Activated CD8-positive, alpha-beta T cell treated with anti-CD3 and anti-CD28 coated beads, Interleukin-2, amount 10 ng/mL, durations not matched to agents 7 days and 5 days (primary cell): ENCODE measurements at regions not wholly inside any gene's neighbourhood (a gene's known extent, or its start where the extent isn't known, plus 50 kb on each side); places are given as distances from the start of the nearest gene placed in this dataset.

ENCODE experiments used
- ATAC-seq: fragments of 150-1000 bp; cut with Tn5 transposase; one replicate; pipeline ENCODE4 v1.10.0; 2021; ENCODE audit warnings: moderate library complexity
- CTCF ChIA-PET: fragments of 350-600 bp; sonication (Branson Sonifier 250); formaldehyde crosslinking; loops from one replicate; lab custom pipeline; 2021; ENCODE audit warnings: antibody characterized with exemption; lab: Charles Lee
- POLR2A ChIA-PET: fragments of 350-600 bp; sonication (Branson Sonifier 250); formaldehyde crosslinking; loops from one replicate; lab custom pipeline; 2021; ENCODE audit warnings: antibody characterized with exemption; lab: Charles Lee
- DNase-seq: peaks from one replicate; pipeline ENCODE4 v3.0.0-alpha.2; 2020
- H3K27ac Mint-ChIP-seq: one replicate; pipeline ENCODE4 v1.8.0; 2021; ENCODE audit warnings: mild to moderate bottlenecking, mixed read lengths
- H3K27me3 Mint-ChIP-seq: one replicate; pipeline ENCODE4 v1.8.0; 2021; ENCODE audit warnings: low read depth, mixed read lengths
- H3K36me3 Mint-ChIP-seq: one replicate; pipeline ENCODE4 v1.8.0; 2021; ENCODE audit warnings: low read depth, mixed read lengths
- H3K4me1 Mint-ChIP-seq: one replicate; pipeline ENCODE4 v1.8.0; 2021; ENCODE audit warnings: low read depth, mixed read lengths
- H3K4me3 Mint-ChIP-seq: one replicate; pipeline ENCODE4 v1.8.0; 2021; ENCODE audit warnings: mild to moderate bottlenecking, mixed read lengths
- H3K9me3 Mint-ChIP-seq: one replicate; pipeline ENCODE4 v1.8.0; 2022; ENCODE audit warnings: mixed read lengths; ENCODE audit not compliant: insufficient read depth

DNA sequence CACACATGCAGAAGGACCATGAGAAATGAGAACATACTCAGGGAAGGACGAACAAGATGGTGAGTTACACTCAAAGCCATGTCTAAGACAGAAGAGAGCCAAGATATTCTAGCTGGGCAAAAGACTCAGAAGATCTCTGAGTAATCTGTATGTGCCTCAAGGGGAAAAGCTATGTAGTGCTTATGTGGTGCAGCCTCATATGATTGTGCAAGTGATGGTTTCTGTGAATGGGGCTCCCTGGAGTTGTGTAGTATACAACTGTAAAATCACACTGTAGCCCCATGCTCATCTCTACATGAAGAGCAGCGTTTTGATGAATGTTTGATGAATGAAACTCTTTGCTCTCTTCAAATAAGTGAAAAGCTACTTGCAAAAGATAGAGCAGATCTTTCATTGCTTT lies 57.5 kb downstream of the OSR1 start:
- no peak overlapping the region for H3K4me3 Mint-ChIP-seq
- ChIA-PET CTCF (no interaction called here), POLR2A (no interaction called here)

DNA sequence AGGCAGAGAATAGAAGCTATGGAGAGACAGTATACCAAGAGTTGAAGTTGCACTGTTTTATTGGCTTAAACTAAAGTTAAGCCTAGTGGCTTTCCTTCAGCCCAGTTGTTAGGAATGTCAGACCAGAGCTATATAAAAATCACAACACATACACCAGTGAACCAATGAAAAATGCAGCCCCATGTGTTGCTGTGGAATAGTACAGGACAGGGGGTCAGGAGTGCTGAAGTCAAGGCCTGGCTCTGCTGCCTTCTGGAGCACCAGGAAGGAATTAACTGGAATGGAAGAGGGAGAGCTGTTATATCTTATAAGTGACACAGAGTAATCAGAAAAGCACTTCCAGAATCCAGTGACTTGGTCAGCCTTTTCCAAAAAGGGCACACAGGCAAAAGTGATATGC lies 58.9 kb downstream of the OSR1 start:
- CTCF ChIA-PET: no interaction called here
- POLR2A ChIA-PET: no interaction called here
- no peaks in the 10 kb centered on the region for H3K9me3 Mint-ChIP-seq
- H3K4me3 Mint-ChIP-seq: no peak overlapping the region
- ATAC-seq (no peak), DNase-seq (no peak)
- H3K4me1 Mint-ChIP-seq: no peaks in the 10 kb centered on the region
- H3K27ac Mint-ChIP-seq: no peak overlapping the region
- no peaks in the 10 kb centered on the region for H3K27me3 Mint-ChIP-seq
- no peaks in the 10 kb centered on the region for H3K36me3 Mint-ChIP-seq

More for the DNA sequence above, 57.5 kb downstream of the OSR1 start:
- ATAC-seq (no peak), DNase-seq (no peak)
- H3K9me3 Mint-ChIP-seq: no peaks in the 10 kb centered on the region
- H3K36me3 Mint-ChIP-seq: no peaks in the 10 kb centered on the region
- H3K27ac Mint-ChIP-seq: no peak overlapping the region
- no peaks in the 10 kb centered on the region for H3K4me1 Mint-ChIP-seq
- H3K27me3 Mint-ChIP-seq: no peaks in the 10 kb centered on the region

DNA sequence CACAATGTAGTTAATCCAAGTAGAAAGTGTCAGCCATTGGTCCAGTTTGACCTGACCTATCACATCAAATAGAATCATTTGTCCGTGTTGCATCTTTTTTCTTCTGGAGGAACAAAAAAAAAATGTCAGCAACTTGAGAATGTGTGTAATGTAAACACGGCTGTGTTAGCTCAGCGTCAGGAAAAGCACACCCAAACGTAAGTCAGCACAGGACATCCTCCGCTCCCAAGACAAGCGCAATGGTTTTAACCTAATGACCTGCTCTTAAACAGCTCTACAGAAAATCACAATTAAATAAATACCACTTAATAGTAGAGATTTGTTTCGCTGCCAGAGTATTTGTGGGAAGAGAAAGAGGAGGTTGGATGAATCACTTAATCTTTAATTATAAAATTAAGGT lies 59.4 kb downstream of the OSR1 start:
- H3K27me3 Mint-ChIP-seq: no peaks in the 10 kb centered on the region
- H3K27ac Mint-ChIP-seq: no peak overlapping the region
- ATAC-seq (no peak), DNase-seq (no peak)
- no peaks in the 10 kb centered on the region for H3K36me3 Mint-ChIP-seq
- no peaks in the 10 kb centered on the region for H3K4me1 Mint-ChIP-seq
- ChIA-PET CTCF (no interaction called here), POLR2A (no interaction called here)
- no peak overlapping the region for H3K4me3 Mint-ChIP-seq
- H3K9me3 Mint-ChIP-seq: no peaks in the 10 kb centered on the region

DNA sequence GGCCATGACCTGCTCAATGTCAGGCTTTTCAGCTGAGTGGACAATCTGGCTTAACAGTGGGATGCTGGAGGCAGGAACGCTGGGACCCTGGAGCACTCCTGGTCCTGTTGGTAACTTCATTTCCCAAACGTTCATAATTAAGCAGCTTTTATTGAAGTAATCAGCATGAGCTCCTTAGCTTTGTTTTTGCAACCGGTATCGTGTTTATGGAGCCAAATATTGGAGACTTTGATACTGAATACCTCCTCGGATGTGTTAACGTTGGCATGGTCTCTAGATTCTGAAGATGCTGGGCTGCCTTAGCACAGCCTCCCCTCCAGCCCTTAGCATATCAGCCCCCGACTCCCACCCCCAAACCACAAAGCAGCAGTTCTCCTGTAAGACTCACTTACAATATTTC lies 60.7 kb downstream of the OSR1 start:
- no peak for ATAC-seq
- CTCF ChIA-PET: no interaction called here
- Mint-ChIP-seq H3K4me3 (no peak overlapping the region), H3K36me3 (no peaks in the 10 kb centered on the region), H3K9me3 (no peaks in the 10 kb centered on the region), H3K27me3 (no peaks in the 10 kb centered on the region), H3K27ac (no peak overlapping the region), H3K4me1 (no peaks in the 10 kb centered on the region)
- POLR2A ChIA-PET: no interaction called here
- no peak for DNase-seq

DNA sequence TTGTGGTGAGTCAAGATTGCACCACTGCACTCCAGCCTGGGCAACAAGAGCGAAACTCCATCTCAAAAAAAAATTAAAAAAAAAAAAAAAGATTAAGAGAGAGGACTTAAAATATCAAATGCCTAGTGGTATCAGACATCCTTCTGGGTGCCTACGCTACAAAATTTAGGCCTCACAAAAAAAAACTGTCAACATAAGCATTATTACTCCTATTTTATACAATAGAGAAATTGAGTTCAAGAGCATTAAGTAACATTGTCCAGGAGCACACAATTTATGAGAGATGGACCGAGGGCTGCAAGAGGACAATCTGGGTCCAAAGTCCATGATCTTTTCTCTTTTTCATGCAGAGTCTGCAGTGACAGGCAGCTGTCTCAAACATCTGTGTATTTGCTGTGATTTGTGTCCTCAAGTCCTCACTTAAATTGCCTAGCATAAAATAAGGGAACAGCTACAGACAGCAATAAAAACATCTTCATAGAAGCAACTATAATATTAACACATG lies 62.4 kb downstream of the OSR1 start:
- Mint-ChIP-seq H3K4me1 (peaks cover 2% of the 10 kb centered on the region), H3K9me3 (no peaks in the 10 kb centered on the region), H3K27me3 (no peaks in the 10 kb centered on the region), H3K27ac (no peak overlapping the region), H3K4me3 (no peak overlapping the region), H3K36me3 (no peaks in the 10 kb centered on the region)
- ChIA-PET CTCF (no interaction called here), POLR2A (no interaction called here)
- DNase-seq (no peak), ATAC-seq (no peak)

DNA sequence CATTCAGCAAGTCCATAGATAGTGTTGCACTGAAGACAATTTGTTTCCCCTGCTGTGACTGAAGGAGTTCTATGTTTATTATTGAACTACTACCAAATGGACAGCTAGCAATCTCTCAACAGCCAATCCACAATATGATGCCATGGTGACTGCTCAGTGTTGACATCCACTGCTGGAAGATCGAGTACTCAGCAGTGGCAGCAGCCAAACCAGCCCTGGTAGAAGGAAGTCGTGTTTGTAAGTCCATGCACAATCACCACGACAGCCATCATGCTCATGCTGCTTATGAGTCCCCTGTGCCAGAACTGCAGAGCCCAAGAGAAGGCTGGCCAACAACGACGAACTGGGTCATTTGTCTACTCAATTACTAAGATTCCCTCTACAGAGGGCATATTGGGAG lies 66.4 kb downstream of the OSR1 start:
- no peak overlapping the region for H3K27ac Mint-ChIP-seq

DNA sequence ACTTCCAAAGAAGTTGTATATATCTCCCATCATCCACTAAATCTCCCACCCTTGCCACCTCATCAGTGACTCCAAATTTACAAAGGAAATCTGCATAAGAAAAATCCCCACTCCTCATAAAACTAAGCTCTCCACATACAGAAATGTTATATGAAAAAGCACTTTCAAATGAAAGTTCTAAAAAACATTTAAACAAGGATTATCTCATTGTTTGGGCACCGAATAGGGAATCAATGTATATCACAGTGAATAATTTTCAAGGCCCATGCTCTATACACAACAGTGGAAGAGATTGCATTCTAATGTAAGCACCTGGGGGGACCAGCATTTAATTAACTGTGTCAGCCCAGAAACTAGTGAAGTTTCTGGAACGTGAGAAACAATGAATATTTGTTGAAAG lies 70.1 kb downstream of the OSR1 start:
- Mint-ChIP-seq H3K4me3 (no peak overlapping the region), H3K4me1 (peaks cover 2% of the 10 kb centered on the region), H3K36me3 (no peaks in the 10 kb centered on the region), H3K27ac (no peak overlapping the region), H3K27me3 (no peaks in the 10 kb centered on the region), H3K9me3 (no peaks in the 10 kb centered on the region)
- no peak for DNase-seq
- POLR2A ChIA-PET: no interaction called here
- CTCF ChIA-PET: interaction anchor here (0.6 kb wide), 1 partner anchor 326 kb away, joined by 4 read pairs; no protein-coding TSS in a partner anchor
- no peak for ATAC-seq

More for the DNA sequence above, 66.4 kb downstream of the OSR1 start:
- no peak for DNase-seq
- no peaks in the 10 kb centered on the region for H3K9me3 Mint-ChIP-seq
- H3K36me3 Mint-ChIP-seq: no peaks in the 10 kb centered on the region
- ChIA-PET CTCF (no interaction called here), POLR2A (no interaction called here)
- H3K27me3 Mint-ChIP-seq: no peaks in the 10 kb centered on the region
- peaks cover 2% of the 10 kb centered on the region for H3K4me1 Mint-ChIP-seq
- no peak overlapping the region for H3K4me3 Mint-ChIP-seq
- ATAC-seq: no peak

DNA sequence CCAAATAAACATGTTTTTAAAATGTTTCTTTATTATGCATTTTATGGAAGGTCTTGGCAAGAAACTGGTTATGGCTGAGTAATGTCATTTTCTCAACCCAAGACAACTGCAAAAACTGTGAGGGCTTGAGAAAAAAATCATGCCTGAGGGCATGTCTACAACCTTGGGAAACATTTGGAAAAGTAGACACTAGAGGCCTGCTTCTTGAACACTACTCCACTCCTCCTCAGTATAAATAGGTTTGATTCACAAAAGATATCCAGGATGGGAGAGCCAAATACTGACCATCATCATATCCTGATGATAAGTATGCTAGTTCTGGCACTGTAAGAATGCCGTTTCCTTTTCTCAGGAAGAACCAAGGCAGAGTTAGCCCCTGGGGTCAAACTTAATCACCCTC lies 71.1 kb downstream of the OSR1 start:
- Mint-ChIP-seq H3K4me3 (no peak overlapping the region), H3K4me1 (no peaks in the 10 kb centered on the region), H3K27me3 (no peaks in the 10 kb centered on the region), H3K36me3 (no peaks in the 10 kb centered on the region), H3K27ac (no peak overlapping the region), H3K9me3 (no peaks in the 10 kb centered on the region)
- ChIA-PET CTCF (no interaction called here), POLR2A (no interaction called here)
- no peak for DNase-seq
- no peak for ATAC-seq

DNA sequence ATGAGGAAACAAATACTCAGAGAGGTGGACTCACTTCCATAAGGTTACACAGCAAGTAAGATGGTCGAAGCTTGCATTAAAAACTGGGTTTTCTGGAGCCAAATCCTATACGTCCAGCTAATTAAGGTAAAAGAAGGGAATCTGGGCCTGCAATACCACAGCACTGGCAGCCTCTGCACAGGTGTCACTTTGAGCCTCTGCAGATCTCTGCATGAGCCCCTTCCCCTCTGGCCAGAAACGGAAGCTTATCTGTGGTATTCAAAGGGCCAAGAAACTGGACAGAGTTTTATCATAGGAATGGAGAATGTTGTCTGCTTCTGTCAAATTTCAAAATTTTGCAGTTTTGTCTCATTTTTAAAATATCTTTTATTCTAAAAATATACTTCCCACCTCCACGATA lies 76.1 kb downstream of the OSR1 start:
- no peaks in the 10 kb centered on the region for H3K4me1 Mint-ChIP-seq
- no peaks in the 10 kb centered on the region for H3K36me3 Mint-ChIP-seq
- DNase-seq (no peak), ATAC-seq (no peak)
- CTCF ChIA-PET: no interaction called here
- no peak overlapping the region for H3K4me3 Mint-ChIP-seq
- no peak overlapping the region for H3K27ac Mint-ChIP-seq
- POLR2A ChIA-PET: no interaction called here
- H3K9me3 Mint-ChIP-seq: no peaks in the 10 kb centered on the region
- H3K27me3 Mint-ChIP-seq: no peaks in the 10 kb centered on the region

DNA sequence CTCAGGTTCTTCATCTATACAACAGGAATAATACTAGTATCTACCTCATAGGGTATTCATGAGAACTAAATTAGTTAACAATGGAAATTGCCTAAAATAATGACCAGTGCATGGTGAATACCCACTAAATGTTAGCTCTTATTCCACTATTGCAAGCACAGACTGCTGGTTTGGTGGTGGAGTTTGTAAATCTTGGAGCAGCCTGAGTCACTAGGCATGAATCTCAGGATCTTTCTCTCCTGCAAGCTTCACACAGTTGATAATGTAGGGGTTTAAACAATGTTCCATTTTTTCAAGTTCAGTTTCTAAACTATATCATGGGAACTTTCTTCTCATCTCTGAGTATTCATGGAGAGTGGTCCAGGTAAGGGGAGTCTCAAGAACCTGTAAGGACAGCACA lies 84.0 kb downstream of the OSR1 start:
- ChIA-PET POLR2A (no interaction called here), CTCF (no interaction called here)
- Mint-ChIP-seq H3K9me3 (no peaks in the 10 kb centered on the region), H3K4me3 (no peak overlapping the region), H3K4me1 (no peaks in the 10 kb centered on the region), H3K36me3 (no peaks in the 10 kb centered on the region), H3K27me3 (no peaks in the 10 kb centered on the region), H3K27ac (no peak overlapping the region)
- DNase-seq (no peak), ATAC-seq (no peak)

DNA sequence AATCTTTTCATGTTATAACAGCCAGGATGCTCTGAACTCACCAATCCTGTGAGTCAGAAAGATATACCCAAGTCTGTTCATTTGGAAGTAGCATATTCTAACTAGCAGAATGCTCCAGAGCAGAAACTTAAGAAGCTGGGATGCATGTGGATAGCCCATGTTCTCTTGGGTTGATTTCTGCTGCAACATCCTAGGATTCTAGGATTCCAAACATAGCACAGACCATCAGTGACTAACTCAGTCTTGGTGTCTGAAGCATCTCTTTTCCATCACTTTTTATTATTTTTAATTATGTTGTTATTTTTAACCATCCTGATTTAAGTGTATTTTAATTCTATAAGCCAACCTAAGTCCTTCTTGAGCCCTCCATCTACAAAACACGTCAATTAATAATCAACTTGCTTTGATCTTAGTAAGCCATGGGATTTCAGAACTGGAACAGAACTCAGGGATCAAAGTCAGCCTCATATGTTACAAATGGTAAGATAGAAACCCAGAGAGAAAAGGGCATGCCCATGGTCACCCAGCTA lies 85.4 kb downstream of the OSR1 start:
- ATAC-seq (no peak), DNase-seq (no peak)
- POLR2A ChIA-PET: no interaction called here
- CTCF ChIA-PET: no interaction called here
- no peaks in the 10 kb centered on the region for H3K4me1 Mint-ChIP-seq
- no peaks in the 10 kb centered on the region for H3K36me3 Mint-ChIP-seq
- no peak overlapping the region for H3K27ac Mint-ChIP-seq
- no peak overlapping the region for H3K4me3 Mint-ChIP-seq
- no peaks in the 10 kb centered on the region for H3K27me3 Mint-ChIP-seq
- H3K9me3 Mint-ChIP-seq: no peaks in the 10 kb centered on the region

DNA sequence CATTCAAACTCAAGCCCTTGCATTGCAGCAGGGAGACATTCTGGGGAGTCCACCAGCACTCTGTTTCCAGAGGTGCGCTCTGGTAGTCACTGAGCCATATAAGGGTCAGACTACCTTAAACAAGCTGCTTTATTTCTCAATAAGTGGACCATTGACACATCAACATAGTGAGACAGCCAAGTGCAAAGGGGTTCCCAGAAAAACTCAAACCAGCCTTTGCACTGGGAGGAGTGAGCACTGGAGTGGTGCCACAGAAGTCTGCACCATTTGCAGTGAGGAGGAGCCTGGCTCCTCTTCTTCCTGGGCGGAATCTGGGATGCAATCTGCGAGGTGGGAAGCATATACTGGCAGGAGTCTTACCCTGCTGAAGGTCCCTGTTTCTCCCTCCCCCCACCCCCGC lies 86.4 kb downstream of the OSR1 start:
- H3K36me3 Mint-ChIP-seq: no peaks in the 10 kb centered on the region
- H3K27me3 Mint-ChIP-seq: no peaks in the 10 kb centered on the region
- ATAC-seq (no peak), DNase-seq (no peak)
- H3K4me1 Mint-ChIP-seq: no peaks in the 10 kb centered on the region
- CTCF ChIA-PET: interaction anchor here (0.6 kb wide), 1 partner anchor 289 kb away, joined by 5 read pairs; no protein-coding TSS in a partner anchor
- H3K4me3 Mint-ChIP-seq: no peak overlapping the region
- POLR2A ChIA-PET: no interaction called here
- no peak overlapping the region for H3K27ac Mint-ChIP-seq
- H3K9me3 Mint-ChIP-seq: no peaks in the 10 kb centered on the region

DNA sequence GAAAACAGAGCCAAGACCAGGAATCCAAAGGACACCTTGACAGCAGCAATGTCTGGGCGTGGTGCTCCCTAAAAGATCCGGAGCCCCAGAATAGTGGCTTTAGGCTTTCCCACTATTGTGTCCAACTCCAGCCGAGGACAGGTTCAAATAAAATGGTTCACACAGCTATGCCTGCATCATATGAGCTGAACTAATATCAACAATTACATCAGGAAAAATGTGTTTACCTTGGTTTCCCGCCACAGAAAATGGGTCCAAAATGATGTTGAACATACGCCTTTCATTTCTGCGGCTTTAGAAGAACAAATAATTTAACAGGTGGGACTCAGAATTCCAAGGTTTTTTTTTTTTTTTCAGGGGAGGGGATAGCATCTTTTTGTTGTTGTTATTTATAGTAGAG lies 93.6 kb downstream of the OSR1 start:
- Mint-ChIP-seq H3K9me3 (no peaks in the 10 kb centered on the region), H3K27me3 (no peaks in the 10 kb centered on the region), H3K27ac (no peak overlapping the region), H3K36me3 (no peaks in the 10 kb centered on the region), H3K4me3 (no peak overlapping the region), H3K4me1 (no peaks in the 10 kb centered on the region)
- ChIA-PET POLR2A (no interaction called here), CTCF (no interaction called here)
- DNase-seq: no peak
- no peak for ATAC-seq
